B cell (primary cell): ENCODE measurements at regions not wholly inside any gene's neighbourhood (a gene's known extent, or its start where the extent isn't known, plus 50 kb on each side); places are given as distances from the start of the nearest gene placed in this dataset.

Experiments
- CTCF ChIP-seq: fragments of 200-600 bp; IDR thresholded peaks from one replicate; pipeline ENCODE4 v1.8.0; 2022; ENCODE audit warnings: antibody characterized with exemption, mild to moderate bottlenecking
- EZH2 ChIP-seq: IDR thresholded peaks from 2 replicates; pipeline ENCODE4 v1.6.1; 2012; ENCODE audit warnings: borderline replicate concordance, low read depth, mild to moderate bottlenecking, moderate library complexity, low read length; ENCODE audit not compliant: insufficient read depth, poor library complexity, severe bottlenecking

GRCh38 chr3:41144631-41145030 is 54.7 kb upstream of the CTNNB1 start:
- TF ChIP-seq CTCF (no peak), EZH2 (no peak)
